Fibroblast of peridontal ligament (primary cell): ENCODE measurements at regions not wholly inside any gene's neighbourhood (a gene's known extent, or its start where the extent isn't known, plus 50 kb on each side); places are given as distances from the start of the nearest gene placed in this dataset.
A peak's percentile ranks its signal among the peaks of the same experiment; 100 is the strongest.

ENCODE experiments used
- DNase-seq: peaks from one replicate; pipeline ENCODE4 v3.0.0-alpha.2; 2010; ENCODE audit errors: extremely low read depth

DNA sequence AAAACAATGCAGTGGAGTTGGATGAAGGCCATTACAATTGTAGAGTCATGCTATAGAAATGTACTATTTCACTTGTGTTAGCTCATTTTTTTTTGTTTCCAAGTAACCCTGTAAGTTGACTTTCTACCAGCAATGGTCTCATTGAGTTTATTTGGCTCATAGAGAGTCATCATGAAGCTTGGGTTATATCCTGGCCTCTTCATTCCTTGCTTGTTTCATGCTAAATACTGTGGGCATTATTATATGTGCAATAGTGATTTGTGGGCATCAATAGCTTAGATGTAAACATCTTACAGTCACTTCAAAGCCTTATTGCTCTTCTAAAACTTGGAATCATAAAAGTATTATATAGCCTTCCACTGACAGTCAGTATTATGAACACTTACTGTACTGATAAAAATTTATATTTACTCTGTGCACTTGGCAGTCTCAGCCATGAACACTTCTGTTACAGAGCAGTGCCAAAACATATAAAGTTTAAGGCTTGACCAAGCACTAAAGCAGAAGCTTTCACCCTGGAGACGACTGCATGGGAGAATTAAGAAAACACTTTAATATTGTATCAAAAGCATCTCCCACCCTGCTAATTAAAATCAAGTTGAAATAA lies 751.2 kb downstream of the SATB2 start:
- peak; percentile 16 for DNase-seq

DNA sequence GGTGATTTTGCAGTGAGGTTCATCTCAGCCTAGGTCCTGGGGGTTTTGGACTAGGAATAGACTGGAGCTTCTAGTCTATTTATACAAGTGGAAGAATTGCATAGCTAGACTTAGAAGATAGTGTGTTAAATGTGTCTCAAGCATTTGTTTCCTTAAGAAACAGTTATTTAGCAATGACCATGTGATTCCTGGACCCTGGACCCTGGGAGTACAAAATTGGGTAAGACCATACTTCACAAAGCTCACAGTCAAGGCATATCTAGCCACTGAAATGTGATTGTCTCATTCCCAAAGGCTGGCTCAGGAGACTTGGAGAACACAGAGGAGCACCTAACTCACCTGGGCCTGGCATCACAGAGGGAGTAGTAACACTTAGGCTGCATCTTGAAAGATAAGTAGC lies 754.5 kb downstream of the SATB2 start:
- DNase-seq: no peak

DNA sequence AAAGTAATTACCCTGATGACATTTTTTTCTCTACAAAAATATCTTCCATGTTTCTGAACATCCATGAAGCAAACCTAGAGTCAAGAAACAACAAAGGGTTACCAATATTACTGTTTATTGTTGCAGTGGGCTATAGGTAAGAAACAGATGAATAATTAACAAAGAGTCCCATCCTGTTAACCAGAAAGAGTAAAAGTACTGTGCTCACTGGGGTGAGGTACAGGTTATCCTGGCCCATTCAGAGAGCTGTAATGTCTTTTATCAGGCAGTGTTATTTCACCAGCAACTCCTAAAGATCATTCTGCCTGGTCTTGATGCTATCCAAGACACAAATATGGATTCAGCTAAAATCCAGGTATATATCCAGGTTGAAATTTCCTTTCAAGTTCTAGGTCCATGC lies 754.9 kb downstream of the SATB2 start:
- DNase-seq: no peak

DNA sequence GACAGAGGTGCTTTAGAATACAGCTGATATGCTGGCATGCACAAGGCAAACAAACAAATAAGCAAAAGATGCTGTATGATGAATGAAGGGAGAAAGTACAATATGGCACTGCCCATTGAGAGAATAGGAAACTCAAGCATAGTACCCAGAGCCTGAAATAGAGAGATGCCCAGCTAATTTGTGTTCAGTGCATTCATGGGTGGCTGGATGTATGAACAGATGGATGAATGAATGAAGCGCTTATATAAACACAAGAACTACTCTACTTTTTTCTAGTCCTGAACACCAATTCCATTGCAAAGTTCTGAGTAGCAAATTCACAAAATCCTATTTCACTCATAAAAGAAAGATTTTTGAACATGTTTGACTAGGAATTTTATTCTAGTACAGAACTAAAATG lies 756.3 kb downstream of the SATB2 start:
- DNase-seq: no peak

DNA sequence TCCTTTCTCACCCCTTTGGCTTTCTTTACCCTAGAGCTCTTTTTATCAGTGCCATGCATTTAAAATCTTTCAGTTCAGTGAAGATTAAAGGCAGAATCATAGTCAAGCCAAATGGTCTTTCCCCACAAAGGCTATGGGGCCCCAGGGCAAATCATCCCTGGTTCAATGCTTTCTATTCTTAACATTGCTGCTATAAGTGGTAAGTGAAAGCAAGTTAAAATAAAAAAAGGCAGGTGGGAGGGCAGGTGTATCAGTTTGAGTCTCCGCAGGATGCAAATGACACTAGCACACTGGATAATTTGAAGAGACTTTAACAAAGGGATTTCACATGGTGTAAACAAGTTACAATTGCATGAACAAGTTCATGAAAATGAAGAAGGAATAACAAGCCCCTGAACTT lies 757.4 kb downstream of the SATB2 start:
- no peak for DNase-seq

DNA sequence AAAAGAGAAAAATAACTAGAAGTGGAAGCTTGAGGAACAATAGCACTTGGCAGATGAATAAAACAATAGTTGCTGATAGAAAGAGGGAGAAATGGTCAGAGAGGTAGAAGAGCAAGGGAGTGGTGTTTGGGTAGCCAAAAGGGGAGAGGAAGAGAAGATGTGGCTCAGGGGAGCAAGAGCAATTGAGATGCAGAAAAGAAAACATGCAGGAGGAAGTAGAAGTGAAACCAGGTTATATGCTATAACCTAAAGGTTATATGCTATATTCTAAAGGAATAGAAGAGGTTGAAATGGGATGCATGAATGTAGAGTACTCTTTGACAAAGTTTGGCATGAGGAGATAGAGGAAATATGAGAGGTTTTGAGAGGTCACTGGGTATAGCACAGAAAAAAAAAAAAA lies 759.5 kb downstream of the SATB2 start:
- DNase-seq: no peak

DNA sequence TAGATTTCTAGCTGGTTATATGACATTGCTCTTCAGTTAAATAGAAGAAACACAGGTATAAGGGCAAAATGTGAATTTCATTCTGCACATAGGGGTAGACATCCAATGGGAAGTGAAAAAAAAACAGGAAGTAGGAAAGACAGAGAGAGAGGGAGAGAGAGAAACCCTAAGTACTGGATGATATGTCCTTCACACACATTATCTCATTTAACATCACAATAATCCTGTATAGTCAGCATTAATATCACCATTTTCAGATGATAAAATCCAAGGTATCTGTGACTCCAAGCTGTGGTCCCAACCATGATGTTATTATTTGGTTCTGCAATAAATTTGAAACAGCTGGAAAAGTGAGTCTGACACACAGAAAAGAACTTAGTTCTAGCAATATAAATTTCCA lies 759.9 kb downstream of the SATB2 start:
- DNase-seq: no peak

DNA sequence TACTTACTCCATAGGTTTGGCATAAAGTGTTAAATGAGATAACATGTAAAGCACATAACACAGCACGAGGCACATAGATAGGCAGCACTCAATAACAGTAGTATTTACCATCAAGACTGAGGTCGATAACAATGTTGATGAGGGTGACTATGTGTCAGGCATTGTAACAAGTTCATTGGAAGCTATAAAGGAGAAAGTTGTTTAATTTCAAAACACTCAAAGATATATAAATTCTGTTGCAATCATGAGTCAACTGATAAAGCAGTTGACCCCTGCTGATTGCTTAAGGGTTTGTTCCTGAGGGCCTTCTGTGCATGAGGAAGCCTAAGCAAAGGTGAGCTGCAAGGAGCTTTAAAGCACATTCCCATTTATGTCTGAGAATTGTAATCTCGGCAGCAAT lies 760.5 kb downstream of the SATB2 start:
- DNase-seq: no peak

DNA sequence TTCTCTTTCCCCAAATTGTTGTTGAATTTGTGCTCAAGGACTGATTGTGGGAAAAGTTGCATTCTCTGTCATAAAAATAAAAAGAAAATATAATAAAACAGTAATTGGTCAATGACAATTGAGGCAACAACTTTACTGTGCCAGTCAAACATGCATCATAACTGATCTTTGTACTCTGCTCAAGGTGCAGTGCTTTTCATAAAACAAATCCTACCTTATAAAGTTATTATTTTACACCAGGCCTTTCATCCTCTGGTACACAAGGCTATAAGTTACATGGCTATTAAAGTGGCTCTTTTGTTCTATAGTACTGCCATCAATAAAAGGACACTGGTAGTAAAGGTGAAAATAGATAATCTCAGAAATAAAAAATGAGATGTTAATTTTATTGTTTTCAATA lies 761.9 kb downstream of the SATB2 start:
- DNase-seq: no peak

DNA sequence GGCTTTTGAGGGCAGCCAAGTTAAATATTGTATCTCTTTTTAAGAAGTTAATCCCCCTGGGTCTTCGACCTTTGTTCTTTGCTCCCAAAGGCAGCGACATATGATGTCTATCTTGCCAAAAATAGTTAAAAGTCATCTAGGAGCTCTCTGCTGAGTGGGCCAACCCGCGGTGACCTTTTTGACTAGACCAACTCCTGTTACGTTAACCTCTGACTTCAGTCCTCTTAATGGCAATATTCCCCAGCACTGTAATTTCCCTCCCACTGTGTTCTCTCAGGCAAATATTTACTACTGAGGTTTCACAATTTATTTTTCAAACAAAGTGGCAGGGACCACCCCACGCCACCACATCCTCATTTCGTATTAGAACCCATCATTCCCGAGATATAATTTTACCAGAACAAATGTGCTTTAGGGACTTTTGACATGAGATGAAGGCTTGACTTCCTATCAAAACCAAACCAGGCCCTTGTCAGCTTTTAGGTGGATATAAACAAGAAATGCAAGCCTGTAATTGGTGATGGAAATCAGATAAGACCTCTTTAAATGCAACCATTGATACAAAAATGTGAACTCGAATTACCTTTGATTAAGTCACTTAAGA lies 764.7 kb downstream of the SATB2 start:
- DNase-seq: no peak

DNA sequence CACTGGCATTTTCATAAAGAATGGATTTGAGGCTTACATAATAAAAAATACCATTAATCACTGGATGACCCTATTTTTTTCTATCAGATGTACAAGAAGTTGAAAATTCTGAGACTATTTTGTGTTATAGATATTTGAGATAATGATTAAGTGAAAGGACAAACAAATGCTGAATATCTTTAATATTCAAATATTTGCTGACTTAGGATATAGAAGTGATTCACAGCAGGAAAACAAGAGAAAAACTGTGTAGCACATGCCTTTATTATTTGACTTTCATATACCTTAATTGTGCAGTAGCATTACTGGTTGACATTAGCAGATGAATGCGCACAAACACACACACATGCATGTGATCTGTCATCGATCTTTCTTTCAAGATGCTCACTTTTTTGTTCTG lies 766.5 kb downstream of the SATB2 start:
- DNase-seq: no peak

DNA sequence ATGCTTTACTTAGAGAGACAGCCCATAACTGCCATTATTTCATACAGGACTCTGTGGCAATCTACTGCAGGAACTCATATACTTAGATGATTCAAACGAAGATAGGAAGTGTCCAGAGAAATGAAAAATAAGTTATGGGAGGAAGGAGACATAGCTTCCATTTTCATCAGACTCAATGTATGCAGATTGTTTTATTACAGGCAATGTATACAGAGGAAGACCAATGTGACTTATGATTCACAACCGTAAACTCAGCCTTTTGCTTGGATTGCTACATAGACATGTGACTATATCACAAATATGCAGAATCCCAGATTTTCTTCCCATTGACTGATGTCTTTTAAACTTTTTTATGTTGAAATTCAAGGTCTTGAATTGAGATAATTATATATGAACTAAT lies 793.4 kb downstream of the SATB2 start:
- peak; percentile 27 for DNase-seq

DNA sequence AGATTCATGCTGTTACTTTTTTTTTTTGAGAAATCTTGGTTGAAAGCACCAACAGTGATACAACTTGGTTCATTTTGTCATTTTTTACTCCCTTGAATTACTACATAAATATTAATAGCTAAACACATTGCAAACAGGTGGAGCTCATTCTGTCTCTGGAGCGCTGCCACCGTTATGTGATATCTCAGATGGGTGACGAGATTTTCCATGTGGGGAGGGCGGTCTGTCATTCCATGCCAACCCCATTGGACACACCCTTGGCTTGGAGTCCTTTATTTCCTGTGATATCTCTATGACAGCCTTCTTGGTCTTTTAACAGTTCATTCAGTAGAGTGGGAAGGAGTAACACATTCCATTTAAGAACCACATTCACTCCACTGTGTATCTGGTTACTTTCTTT lies 794.8 kb downstream of the SATB2 start:
- DNase-seq: no peak

DNA sequence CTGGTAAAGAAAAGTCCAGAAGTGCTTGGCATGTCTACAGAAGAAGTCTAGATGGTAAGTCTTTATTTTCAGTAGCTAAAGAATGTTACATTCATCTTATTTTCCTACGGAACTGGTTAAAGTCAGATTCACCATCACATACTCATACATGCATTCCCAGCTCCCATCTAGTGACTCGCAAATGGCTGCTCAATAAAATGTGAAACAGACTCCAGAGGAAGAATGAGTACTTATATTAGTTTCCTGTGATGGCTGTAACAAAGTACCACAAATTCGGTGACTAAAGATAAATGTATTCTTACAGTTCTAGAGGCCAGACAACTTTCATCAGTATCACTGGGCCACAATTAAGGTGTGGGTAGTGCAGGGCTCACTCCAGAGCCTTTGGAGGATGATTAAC lies 797.2 kb downstream of the SATB2 start:
- no peak for DNase-seq

DNA sequence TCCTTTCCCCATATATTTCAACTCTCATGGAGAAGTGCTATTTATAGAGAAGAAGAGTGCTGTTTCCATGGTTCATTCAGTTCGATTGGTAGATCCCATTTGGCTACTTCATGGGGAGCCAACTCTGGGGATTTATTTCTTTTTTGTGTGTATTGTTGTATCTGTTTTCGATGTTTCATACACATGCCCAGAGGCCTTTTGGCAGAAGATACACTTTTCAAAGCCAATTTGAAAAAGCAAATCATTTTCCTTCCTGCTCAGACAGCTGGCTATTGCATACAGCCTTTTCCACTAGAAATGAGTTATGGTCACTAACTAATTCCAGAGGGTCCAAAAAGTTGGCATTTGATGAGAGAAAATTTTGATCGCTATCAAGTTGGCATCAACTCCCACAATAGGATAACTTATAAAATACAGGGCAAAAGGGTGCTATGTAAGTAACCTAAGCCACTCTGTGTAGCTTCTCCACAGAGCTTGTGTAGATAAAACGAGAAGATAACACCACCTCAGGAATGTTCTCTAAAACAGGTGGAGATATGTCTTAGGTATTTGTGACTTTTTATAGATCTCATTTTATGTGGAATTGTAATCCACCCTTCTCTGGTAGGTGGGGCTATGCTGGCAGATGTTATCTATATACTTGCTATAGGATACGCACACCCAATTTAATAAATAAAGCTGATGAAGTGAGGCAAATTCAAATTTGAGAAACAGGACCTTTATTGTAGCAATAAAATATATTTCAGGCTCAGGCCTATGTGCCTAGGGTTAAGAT lies 798.5 kb downstream of the SATB2 start:
- peak; percentile 33 for DNase-seq

DNA sequence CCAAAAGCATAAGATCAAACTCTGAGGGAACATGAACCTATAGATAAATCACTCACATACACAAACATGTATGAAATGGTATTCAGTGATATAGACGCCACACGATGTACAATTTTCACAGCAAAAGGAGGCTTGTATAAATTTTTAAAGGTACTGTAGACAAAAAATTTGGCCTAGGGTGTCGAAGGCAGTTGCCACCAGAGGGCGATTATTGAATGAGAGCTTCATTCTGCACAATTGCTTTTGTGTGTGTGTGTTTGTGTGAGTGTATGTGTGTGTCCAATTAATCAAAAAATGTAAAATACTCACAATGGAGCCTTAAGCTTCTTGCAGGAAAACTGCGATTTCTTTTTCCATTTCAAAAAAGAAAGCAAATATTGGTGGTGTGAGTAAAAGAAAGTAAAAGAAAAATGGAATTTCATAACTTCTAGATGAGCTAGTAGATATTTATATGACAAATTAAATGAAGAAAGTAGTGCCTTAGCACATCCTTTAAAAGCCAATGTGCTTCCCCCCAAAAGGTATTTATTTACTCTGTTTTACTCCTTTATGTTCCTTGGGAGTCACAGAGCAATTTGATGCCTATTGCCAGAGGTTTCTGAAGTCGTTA lies 800.1 kb downstream of the SATB2 start:
- peak; percentile 63 for DNase-seq

DNA sequence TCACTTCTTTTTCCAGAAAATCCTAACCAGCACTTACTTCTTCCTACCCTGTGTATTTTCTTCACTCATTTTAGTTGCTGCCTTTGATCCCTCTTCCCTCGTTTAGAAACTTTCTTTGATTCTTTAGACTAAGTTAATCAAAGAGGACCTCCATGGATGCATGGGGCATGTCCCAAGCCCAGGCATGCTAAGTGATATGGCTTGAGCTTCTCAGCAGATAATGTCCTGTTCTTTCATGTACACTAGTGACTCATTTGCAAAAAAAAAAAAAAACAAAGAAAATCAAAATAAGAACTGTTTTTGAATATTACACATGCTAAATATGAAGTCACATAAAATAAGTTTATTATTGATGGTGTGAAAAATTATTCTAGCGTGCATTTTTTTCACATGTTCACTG lies 800.9 kb downstream of the SATB2 start:
- no peak for DNase-seq

DNA sequence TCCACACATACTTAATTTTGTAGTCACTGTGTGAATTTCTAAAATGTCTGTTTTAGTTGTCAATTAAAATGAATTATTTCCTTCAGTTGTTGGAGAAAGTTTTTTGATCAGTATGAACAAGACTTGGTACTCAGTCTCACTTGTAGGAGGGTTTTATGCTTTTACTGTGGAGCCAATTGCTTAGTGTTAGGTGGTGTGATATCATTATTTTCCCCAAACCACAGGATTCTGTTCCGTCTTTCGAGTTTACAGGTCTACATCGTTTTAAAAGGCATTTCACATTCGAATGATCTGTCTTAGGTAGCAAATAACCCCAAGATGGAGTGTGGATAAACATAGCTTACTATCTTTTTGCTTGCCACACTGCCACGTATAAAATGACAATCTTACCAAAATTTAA lies 803.1 kb downstream of the SATB2 start:
- no peak for DNase-seq

DNA sequence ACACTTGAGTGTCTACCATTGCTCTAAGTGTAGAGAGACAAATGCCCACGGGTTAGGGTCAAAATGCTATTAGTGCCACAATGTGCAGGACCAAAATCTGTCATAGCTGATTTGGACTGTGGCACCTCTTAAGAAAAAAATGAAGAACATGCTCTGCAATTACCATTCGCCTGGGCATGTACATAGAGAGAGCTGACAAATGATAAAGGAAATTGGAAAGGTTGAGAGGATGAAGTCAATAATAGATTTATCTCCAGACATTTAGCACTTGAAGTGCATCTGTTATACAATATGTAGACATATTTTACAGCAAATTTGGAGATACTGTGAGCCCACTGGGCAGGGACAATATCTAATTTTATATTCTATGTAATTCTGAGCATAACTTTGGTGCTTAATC lies 804.4 kb downstream of the SATB2 start:
- no peak for DNase-seq

DNA sequence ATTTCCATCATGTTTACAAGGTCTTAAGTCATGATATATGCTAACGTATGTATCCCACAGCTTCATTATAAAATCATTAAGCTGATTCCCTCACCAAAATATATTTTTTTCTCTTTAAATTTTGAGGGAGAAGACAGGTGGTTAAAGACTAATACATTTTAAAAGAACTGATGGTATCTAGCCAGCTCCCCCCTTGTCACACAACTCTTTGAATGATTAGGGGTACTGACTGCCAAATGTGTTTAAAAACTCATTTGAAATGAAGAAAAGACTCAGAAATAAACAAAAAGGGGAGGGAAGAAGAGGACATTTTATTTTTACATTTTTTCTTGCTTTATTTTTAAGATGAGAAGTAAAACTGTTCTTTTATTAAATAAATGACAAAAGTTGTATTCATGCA lies 805.3 kb downstream of the SATB2 start:
- no peak for DNase-seq

DNA sequence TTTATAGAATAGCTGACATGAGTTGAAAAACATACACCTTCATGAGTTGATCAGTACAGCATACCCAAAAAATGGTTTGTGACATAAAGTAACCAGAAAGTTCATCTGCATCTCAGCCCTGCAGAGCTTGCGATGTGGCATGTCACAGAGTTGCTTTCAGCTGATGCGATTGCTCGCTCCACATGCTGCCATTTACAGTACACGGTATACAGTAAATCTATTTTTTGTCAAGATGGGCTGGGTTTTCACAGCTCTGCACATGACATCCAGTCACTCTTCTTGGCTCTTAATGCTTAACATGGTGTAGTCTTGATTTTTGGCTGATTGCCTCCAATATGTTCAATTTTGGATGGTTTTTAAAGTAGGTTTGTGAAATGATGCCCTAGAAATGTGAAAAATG lies 811.9 kb downstream of the SATB2 start:
- DNase-seq: no peak

DNA sequence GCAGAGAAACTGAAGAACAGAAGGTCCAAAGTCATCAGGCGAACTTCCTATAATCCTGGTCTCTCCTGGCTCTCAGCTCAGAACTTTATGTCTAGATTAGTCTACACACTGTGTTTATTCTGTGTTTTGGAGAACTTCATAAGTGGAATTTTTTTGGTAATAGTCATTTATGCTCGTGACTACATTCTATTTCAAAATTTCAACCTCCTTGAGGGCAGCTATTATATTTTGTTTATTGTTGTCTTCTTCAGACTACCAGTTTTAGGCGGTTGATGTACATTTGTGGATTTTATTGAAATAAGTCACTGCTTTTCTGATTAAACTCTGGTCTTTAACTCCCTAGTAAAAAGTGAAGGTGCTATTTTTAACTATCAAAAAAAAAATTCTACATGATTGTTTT lies 816.6 kb downstream of the SATB2 start:
- peak; percentile 49 for DNase-seq

DNA sequence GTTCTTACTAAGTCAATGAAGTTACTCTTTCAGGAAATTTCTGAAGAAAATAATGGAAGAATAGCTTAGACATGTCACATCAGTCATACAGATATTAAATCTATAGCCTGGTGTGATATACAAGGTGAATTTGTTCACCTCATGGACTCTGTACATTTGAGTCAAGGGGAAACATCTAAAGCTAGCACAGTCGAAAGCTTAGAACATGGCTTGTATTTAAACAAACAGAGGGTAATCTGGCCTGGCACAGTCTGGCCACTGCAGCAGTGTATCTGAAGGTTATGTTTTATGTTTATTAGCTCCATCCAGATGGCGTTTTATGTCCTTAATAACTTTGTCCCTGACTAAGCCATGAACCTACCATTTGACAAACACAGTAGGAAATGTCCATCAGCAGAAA lies 817.3 kb downstream of the SATB2 start:
- DNase-seq: no peak
